ENCODE measurements at regions not wholly inside any gene's neighbourhood (a gene's known extent, or its start where the extent isn't known, plus 50 kb on each side); places are given as distances from the start of the nearest gene placed in this dataset.

GRCh38 chr6:40642837-40643236 lies 55.7 kb upstream of the LRFN2 start:
- RAD21 ChIA-PET (ENCODE audit: low non-redundant PET in 1 of 2, low total read pairs in 2 of 2, uncharacterized antibody in 2 of 2, unreplicated experiment in 2 of 2): no interaction called here
- no peaks in the 10 kb centered on the region for H3K36me3 ChIP-seq (ENCODE audit: control insufficient read depth in 1 of 2, insufficient read depth in 2 of 2, low read length in 2 of 2)
- no peaks in the 10 kb centered on the region for H3K9me3 ChIP-seq (ENCODE audit: control insufficient read depth in 1 of 2, insufficient read depth in 1 of 2, low read depth in 1 of 2, low read length in 2 of 2)
- TF ChIP-seq SIN3A (IDR thresholded peaks at IDR 0.05; ENCODE audit: low read depth) (no peak), RAD21 (IDR thresholded peaks at IDR 0.05; ENCODE audit: low read depth) (no peak), JUND (IDR thresholded peaks at IDR 0.05) (no peak), EZH2 (IDR thresholded peaks at IDR 0.05) (no peak), ZNF274 (IDR thresholded peaks at IDR 0.05; ENCODE audit: low read depth, low read length) (no peak), FOSL1 (IDR thresholded peaks at IDR 0.05; ENCODE audit: low read depth) (no peak), CEBPB (IDR thresholded peaks at IDR 0.05; ENCODE audit: low read depth) (no peak), ZFX (IDR thresholded peaks at IDR 0.05) (no peak), TCF7L2 (IDR thresholded peaks at IDR 0.05; ENCODE audit: borderline replicate concordance, extremely low read depth, insufficient read depth, insufficient read length) (no peak)
- TF ChIP-seq, protein P1, sequence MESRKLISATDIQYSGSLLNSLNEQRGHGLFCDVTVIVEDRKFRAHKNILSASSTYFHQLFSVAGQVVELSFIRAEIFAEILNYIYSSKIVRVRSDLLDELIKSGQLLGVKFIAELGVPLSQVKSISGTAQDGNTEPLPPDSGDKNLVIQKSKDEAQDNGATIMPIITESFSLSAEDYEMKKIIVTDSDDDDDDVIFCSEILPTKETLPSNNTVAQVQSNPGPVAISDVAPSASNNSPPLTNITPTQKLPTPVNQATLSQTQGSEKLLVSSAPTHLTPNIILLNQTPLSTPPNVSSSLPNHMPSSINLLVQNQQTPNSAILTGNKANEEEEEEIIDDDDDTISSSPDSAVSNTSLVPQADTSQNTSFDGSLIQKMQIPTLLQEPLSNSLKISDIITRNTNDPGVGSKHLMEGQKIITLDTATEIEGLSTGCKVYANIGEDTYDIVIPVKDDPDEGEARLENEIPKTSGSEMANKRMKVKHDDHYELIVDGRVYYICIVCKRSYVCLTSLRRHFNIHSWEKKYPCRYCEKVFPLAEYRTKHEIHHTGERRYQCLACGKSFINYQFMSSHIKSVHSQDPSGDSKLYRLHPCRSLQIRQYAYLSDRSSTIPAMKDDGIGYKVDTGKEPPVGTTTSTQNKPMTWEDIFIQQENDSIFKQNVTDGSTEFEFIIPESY (IDR thresholded peaks at IDR 0.05; ENCODE audit: extremely low read depth, insufficient replicate concordance, low read length): no peak
- TF ChIP-seq, protein P2, sequence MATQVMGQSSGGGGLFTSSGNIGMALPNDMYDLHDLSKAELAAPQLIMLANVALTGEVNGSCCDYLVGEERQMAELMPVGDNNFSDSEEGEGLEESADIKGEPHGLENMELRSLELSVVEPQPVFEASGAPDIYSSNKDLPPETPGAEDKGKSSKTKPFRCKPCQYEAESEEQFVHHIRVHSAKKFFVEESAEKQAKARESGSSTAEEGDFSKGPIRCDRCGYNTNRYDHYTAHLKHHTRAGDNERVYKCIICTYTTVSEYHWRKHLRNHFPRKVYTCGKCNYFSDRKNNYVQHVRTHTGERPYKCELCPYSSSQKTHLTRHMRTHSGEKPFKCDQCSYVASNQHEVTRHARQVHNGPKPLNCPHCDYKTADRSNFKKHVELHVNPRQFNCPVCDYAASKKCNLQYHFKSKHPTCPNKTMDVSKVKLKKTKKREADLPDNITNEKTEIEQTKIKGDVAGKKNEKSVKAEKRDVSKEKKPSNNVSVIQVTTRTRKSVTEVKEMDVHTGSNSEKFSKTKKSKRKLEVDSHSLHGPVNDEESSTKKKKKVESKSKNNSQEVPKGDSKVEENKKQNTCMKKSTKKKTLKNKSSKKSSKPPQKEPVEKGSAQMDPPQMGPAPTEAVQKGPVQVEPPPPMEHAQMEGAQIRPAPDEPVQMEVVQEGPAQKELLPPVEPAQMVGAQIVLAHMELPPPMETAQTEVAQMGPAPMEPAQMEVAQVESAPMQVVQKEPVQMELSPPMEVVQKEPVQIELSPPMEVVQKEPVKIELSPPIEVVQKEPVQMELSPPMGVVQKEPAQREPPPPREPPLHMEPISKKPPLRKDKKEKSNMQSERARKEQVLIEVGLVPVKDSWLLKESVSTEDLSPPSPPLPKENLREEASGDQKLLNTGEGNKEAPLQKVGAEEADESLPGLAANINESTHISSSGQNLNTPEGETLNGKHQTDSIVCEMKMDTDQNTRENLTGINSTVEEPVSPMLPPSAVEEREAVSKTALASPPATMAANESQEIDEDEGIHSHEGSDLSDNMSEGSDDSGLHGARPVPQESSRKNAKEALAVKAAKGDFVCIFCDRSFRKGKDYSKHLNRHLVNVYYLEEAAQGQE (IDR thresholded peaks at IDR 0.05; ENCODE audit: low read depth): no peak
- no peak overlapping the region for H3K4me3 ChIP-seq (replicated peaks in 1 of 2; ENCODE audit: low read depth in 1 of 2, low read length in 2 of 2)
- no peaks in the 10 kb centered on the region for H4K20me1 ChIP-seq (ENCODE audit: insufficient read depth)
- H3K79me2 ChIP-seq (ENCODE audit: insufficient read depth, low read length): no peaks in the 10 kb centered on the region
- no peak for ATAC-seq
- DNase-seq (ENCODE audit: low read depth, low spot score): no peak
- no peaks in the 10 kb centered on the region for H3K4me1 ChIP-seq (ENCODE audit: control insufficient read depth in 1 of 2, insufficient read depth in 2 of 2, low read length in 2 of 2)
- no peak overlapping the region for H3K4me2 ChIP-seq (ENCODE audit: low read length)
- CTCF ChIA-PET: no interaction called here
- POLR2A ChIA-PET: no interaction called here
- peaks cover 62% of the 10 kb centered on the region for H3K27me3 ChIP-seq (ENCODE audit: insufficient read depth, low read length)
- H3K27ac ChIP-seq (ENCODE audit: low read depth, low read length): no peak overlapping the region
- intact Hi-C loops (cut with micrococcal nuclease): no loop called here
- BruUV-seq (replicated peaks): no TSS peak
- no peak overlapping the region for H3K9ac ChIP-seq (ENCODE audit: low read length)
- no peaks in the 10 kb centered on the region for H3K9me2 ChIP-seq (ENCODE audit: insufficient read depth)
- H2AFZ ChIP-seq (ENCODE audit: low read depth, low read length, poor library complexity, severe bottlenecking): no peak overlapping the region

Data from HCT116 (cell line).